Activated CD4-positive, alpha-beta T cell treated with anti-CD3 and anti-CD28 coated beads, Interleukin-2, Interleukin-4, amounts not matched to agents 100 ng/mL and 50 ng/mL, durations not matched to agents 16 hours and 8 hours (primary cell): ENCODE measurements at regions not wholly inside any gene's neighbourhood (a gene's known extent, or its start where the extent isn't known, plus 50 kb on each side); places are given as distances from the start of the nearest gene placed in this dataset.
"Not testable (repeated sequence)": the region's sequence is repeated elsewhere in the genome, so short reads cannot be mapped to it uniquely, and the experiment has no call there.

Experiments
- DNase-seq: peaks from one replicate; pipeline ENCODE4 v3.0.0-alpha.2; 2020; ENCODE audit warnings: low spot score

- no peak for DNase-seq
These were observed 86.4 kb upstream of the TMEM45B start for GRCh38 chr11:129729216-129729615.

GRCh38 chr11:129729823-129730222, 85.8 kb upstream of the TMEM45B start:
- DNase-seq = no peak

- no peak for DNase-seq
These were observed 84.3 kb upstream of the TMEM45B start for GRCh38 chr11:129731316-129731715.

GRCh38 chr11:129732941-129733340, 82.7 kb upstream of the TMEM45B start:
- DNase-seq = no peak

- no peak for DNase-seq
These were observed 82.3 kb upstream of the TMEM45B start for GRCh38 chr11:129733384-129733783.

GRCh38 chr11:129733981-129734380, 81.7 kb upstream of the TMEM45B start:
- DNase-seq = no peak

- DNase-seq = no peak
These were observed 81.0 kb upstream of the TMEM45B start for GRCh38 chr11:129734654-129735053.

GRCh38 chr11:129737831-129738230, 77.8 kb upstream of the TMEM45B start:
- no peak for DNase-seq

GRCh38 chr11:129738242-129738641, 77.4 kb upstream of the TMEM45B start:
- DNase-seq = no peak

GRCh38 chr11:129739339-129739738, 76.3 kb upstream of the TMEM45B start:
- no peak for DNase-seq

- DNase-seq = no peak
These were observed 75.4 kb upstream of the TMEM45B start for GRCh38 chr11:129740125-129740719.

- no peak for DNase-seq
These were observed 72.4 kb upstream of the TMEM45B start for GRCh38 chr11:129743112-129743815.

GRCh38 chr11:129747071-129747470, 68.6 kb upstream of the TMEM45B start:
- DNase-seq = no peak

- no peak for DNase-seq
These were observed 66.5 kb upstream of the TMEM45B start for GRCh38 chr11:129749141-129749540.

- peak; percentile 67 for DNase-seq
These were observed 65.0 kb upstream of the TMEM45B start for GRCh38 chr11:129750343-129751292.

GRCh38 chr11:129751511-129751910, 64.1 kb upstream of the TMEM45B start:
- DNase-seq = no peak

GRCh38 chr11:129763569-129763968, 52.1 kb upstream of the TMEM45B start:
- DNase-seq = not testable (repeated sequence)

GRCh38 chr11:129764204-129764603, 51.4 kb upstream of the TMEM45B start:
- not testable (repeated sequence) for DNase-seq
